ENCODE measurements at regions not wholly inside any gene's neighbourhood (a gene's known extent, or its start where the extent isn't known, plus 50 kb on each side); places are given as distances from the start of the nearest gene placed in this dataset.

GRCh38 chr1:73160759-73161158, 878.4 kb upstream of the NEGR1 start:
- DNase-seq (ENCODE audit: low read depth): no peak
- no peak for TF ChIP-seq CTCF (IDR thresholded peaks at IDR 0.05; ENCODE audit: insufficient read depth, low read depth, low read length)
- no peak overlapping the region for H3K4me3 ChIP-seq (ENCODE audit: low read depth, low read length)

DNA sequence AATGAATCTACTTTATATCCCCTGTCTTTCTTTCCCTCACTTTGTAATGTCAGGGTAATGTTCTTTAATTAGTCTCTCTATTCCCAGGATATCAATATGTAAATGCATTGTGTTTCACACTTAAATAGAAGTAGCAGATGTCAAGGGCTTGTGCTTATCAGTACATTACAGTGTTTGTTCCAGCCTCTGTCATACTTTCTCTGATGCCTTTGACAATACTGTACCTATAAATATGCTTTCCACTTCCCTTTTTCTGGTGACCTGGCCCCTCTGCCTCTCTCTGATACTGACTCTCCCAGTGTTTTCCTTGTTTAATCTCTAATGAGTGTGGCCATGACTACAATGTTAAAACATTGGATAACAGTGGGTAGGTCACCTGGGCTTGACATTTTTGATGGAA, 862.0 kb upstream of the NEGR1 start:
- no peak for TF ChIP-seq CTCF (IDR thresholded peaks at IDR 0.05; ENCODE audit: insufficient read depth, low read depth, low read length)
- no peak overlapping the region for H3K4me3 ChIP-seq (ENCODE audit: low read depth, low read length)
- no peak for DNase-seq (ENCODE audit: low read depth)

DNA sequence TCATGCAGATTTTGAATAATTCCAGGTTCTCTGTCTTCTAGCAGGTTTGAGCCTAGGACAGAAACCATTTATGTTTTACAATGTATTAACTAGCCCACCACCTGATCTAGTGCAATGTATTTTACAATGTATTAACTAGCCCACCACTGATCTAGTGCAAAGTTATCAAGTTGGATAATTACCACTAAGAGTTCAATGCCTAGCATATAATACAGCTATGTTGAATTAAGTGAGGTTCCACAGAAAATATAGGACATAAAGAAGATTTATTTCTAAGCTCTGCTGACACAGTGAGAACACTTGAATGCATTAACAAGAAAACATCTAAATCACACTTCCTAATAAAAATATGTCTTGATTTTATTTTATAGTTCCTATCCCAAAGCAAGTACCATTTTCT, 854.6 kb upstream of the NEGR1 start:
- H3K4me3 ChIP-seq (ENCODE audit: low read depth, low read length): no peak overlapping the region
- no peak for TF ChIP-seq CTCF (IDR thresholded peaks at IDR 0.05; ENCODE audit: insufficient read depth, low read depth, low read length)
- no peak for DNase-seq (ENCODE audit: low read depth)

DNA sequence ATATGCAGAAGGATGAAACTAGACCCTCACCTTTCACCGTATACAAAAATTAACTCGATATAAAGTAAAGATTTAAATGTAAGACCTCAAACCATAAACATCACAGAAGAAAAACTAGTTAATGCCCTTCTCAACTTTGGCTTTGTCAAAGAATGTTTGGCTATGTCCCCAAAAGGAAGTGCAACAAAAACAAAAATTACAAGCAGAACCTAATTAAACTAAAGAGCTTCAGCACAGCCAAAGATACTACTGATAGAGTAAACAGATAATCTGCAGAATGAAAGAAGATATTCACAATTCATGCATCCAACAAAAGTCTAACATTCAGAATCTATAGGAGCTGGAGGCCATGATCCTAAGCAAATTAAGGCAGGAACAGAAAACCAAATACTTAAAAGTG, 824.6 kb upstream of the NEGR1 start:
- DNase-seq (ENCODE audit: low read depth): no peak
- no peak for TF ChIP-seq CTCF (IDR thresholded peaks at IDR 0.05; ENCODE audit: insufficient read depth, low read depth, low read length)
- no peak overlapping the region for H3K4me3 ChIP-seq (ENCODE audit: low read depth, low read length)

- DNase-seq (ENCODE audit: low read depth): no peak
- TF ChIP-seq CTCF (IDR thresholded peaks at IDR 0.05; ENCODE audit: insufficient read depth, low read depth, low read length): no peak
- H3K4me3 ChIP-seq (ENCODE audit: low read depth, low read length): no peak overlapping the region
Measured at GRCh38 chr1:73105755-73106154, 823.4 kb upstream of the NEGR1 start.

DNA sequence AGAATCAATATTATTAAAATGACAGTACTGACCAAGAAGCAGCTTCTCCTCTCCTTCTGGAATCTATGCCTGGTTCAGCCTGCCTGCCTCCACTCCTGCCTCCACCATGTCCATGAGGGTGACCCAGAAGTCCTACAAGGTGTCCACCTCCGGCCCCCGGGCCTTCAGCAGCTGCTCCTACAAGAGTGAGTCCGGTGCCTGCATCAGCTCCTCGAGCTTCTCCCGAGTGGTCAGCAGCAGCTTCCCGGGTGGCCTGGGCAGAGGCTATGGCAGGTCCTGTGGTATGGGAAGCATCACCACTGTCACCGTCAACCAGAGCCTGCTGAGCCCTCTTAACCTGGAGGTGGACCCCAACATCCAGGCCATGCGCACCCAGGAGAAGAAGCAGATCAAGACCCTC, 822.4 kb upstream of the NEGR1 start:
- H3K4me3 ChIP-seq (ENCODE audit: low read depth, low read length): no peak overlapping the region
- no peak for TF ChIP-seq CTCF (IDR thresholded peaks at IDR 0.05; ENCODE audit: insufficient read depth, low read depth, low read length)
- DNase-seq (ENCODE audit: low read depth): no peak

GRCh38 chr1:73100216-73100615, 817.9 kb upstream of the NEGR1 start:
- TF ChIP-seq CTCF (IDR thresholded peaks at IDR 0.05; ENCODE audit: insufficient read depth, low read depth, low read length): no peak
- no peak overlapping the region for H3K4me3 ChIP-seq (ENCODE audit: low read depth, low read length)
- DNase-seq (ENCODE audit: low read depth): no peak
